ENCODE measurements at regions not wholly inside any gene's neighbourhood (a gene's known extent, or its start where the extent isn't known, plus 50 kb on each side); places are given as distances from the start of the nearest gene placed in this dataset.
A peak's percentile ranks its signal among the peaks of the same experiment; 100 is the strongest.
"Not testable (repeated sequence)": the region's sequence is repeated elsewhere in the genome, so short reads cannot be mapped to it uniquely, and the experiment has no call there.

DNA sequence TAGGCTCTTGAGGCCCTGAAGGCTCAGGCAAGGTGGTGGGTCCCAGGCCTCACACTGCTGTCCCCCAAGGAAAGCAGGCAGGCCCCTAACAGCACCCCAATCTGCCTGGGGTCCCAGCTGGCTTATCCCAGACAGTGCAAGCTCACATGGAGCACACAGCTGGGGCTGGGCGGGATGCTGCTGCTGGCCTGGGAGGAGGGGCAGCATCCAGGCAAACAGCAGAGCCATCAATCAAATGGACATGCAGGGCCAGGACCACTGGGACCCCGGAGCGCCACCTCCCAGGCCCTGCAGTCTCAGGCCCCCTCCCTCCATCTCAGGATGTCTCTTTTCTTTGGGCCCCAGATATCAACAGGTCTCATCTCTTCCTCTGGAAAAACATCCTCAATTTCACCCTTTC is 140.3 kb downstream of the BRD1 start:
- TF ChIP-seq, protein P1, sequence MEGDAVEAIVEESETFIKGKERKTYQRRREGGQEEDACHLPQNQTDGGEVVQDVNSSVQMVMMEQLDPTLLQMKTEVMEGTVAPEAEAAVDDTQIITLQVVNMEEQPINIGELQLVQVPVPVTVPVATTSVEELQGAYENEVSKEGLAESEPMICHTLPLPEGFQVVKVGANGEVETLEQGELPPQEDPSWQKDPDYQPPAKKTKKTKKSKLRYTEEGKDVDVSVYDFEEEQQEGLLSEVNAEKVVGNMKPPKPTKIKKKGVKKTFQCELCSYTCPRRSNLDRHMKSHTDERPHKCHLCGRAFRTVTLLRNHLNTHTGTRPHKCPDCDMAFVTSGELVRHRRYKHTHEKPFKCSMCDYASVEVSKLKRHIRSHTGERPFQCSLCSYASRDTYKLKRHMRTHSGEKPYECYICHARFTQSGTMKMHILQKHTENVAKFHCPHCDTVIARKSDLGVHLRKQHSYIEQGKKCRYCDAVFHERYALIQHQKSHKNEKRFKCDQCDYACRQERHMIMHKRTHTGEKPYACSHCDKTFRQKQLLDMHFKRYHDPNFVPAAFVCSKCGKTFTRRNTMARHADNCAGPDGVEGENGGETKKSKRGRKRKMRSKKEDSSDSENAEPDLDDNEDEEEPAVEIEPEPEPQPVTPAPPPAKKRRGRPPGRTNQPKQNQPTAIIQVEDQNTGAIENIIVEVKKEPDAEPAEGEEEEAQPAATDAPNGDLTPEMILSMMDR (IDR thresholded peaks at IDR 0.05), result no peak
- H3K4me1 ChIP-seq, result no peaks in the 10 kb centered on the region
- no peak overlapping the region for H3K4me3 ChIP-seq
- H3K9me3 ChIP-seq, result peaks cover 0 to 5% of the 10 kb centered on the region in 2 donors
- peaks cover 0 to 4% of the 10 kb centered on the region in 2 donors for H3K27me3 ChIP-seq
- no peak overlapping the region for H3K27ac ChIP-seq
- no peak for DNase-seq (ENCODE audit: low spot score)
- no peaks in the 10 kb centered on the region for H3K36me3 ChIP-seq

DNA sequence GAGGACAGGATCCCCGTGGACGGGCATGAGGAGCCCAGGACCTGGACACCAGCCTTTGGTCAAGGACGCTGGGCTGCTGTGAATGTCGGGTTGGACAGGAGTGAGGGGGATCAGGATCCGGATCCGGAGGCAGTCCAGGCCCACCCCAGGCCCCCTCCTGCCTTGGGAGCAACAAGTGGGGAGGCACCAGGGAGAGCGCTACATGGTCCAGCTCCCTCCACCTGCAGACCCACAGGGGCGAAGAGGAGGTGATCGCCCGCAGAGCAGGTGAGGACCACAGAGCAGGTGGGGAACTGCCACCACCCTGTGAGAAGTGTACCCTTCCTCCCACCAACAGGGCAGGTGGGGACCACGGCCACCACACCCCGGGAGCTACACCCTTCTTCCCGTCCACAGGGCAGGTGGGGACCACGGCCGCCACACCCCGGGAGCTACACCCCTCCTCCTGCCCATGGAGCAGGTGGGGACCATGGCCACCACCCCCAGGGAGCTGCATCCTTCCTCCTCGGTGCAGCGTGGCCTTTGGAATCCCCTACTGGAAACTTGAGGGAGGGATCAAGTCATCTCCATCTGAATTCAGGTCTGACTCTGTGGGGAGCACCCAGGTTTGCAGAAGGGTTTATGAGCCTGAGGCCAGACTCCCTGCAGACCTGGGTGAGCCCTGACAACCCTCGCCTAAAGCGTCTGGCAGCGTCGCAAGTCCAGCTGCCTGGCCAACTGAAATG is 141.0 kb downstream of the BRD1 start:
- no peaks in the 10 kb centered on the region for H3K4me1 ChIP-seq
- DNase-seq (ENCODE audit: low spot score), result peak; percentile 28
- H3K36me3 ChIP-seq, result no peaks in the 10 kb centered on the region
- H3K27me3 ChIP-seq, result peaks cover 0 to 4% of the 10 kb centered on the region in 2 donors
- no peak overlapping the region for H3K27ac ChIP-seq
- H3K9me3 ChIP-seq, result no peaks in the 10 kb centered on the region
- TF ChIP-seq, protein P1 (IDR thresholded peaks at IDR 0.05), result no peak
- no peak overlapping the region for H3K4me3 ChIP-seq

DNA sequence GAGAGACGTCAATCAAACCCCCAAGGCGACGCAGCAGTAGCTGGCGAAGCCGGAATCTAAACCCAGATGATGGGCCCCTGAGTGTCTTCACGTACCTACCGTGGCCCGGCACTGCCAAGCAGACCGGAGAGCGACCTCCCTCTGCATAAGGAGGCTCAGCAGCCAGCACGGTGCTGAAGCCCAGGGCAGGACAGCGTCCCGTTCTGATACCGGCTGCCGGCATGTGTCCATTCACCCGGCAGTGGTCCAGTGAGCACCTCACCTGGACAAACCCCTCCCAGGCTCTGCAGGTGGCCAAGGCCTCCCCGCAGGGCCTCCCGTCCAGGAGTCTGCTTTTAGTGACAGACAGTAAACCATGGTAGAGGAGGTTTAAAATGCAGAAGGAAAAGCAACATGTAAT is 142.0 kb downstream of the BRD1 start:
- peak; percentile 28 for DNase-seq (ENCODE audit: low spot score)
- Histone ChIP-seq H3K4me1 (no peaks in the 10 kb centered on the region), H3K27ac (no peak overlapping the region), H3K36me3 (no peaks in the 10 kb centered on the region), H3K27me3 (peaks cover 0 to 4% of the 10 kb centered on the region in 2 donors), H3K4me3 (no peak overlapping the region), H3K9me3 (no peaks in the 10 kb centered on the region)
- TF ChIP-seq, protein P1 (IDR thresholded peaks at IDR 0.05), result no peak

DNA sequence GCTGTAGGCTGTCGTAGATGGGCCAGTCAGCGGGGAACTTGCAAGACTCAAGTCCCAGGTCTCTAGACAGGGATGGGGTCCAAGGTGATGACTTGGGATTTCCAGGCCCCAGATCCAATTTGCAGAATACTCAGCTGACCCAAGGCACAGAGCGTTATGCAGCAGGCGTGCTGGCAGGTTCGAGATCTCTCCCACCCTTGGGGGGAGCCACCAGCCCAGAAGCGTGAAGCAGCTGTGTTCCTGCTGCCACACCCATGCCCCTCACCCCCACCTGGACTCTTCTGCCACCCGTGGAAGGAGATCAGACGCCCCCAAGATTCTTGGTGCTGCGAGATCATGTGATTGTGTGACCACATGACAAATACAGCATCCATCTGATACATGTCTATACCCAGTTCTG is 142.6 kb downstream of the BRD1 start:
- Histone ChIP-seq H3K9me3 (no peaks in the 10 kb centered on the region), H3K27ac (no peak overlapping the region), H3K36me3 (no peaks in the 10 kb centered on the region), H3K4me3 (no peak overlapping the region), H3K27me3 (peaks cover 0 to 4% of the 10 kb centered on the region in 2 donors), H3K4me1 (no peaks in the 10 kb centered on the region)
- DNase-seq (ENCODE audit: low spot score), result peak; percentile 21
- TF ChIP-seq, protein P1 (IDR thresholded peaks at IDR 0.05), result no peak

DNA sequence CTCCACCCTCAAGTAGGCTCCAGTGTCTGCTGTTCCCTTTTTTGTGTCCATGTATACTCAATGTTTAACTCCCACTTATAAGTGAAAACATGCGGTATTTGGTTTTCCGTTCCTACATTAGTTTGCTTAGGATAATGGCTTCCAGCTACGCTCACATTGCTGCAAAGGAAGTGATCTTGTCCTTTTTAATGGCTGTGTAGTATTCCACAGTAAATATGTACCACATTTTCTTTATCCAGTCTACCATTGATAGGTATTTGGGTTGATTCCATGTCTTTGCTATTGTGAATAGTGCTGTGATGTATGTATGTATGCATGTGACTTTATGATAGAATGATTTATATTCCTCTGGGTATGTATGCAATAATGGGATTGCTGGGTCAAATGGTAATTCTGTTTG is 144.6 kb downstream of the BRD1 start:
- Histone ChIP-seq H3K4me3 (no peak overlapping the region), H3K4me1 (no peaks in the 10 kb centered on the region), H3K9me3 (no peaks in the 10 kb centered on the region), H3K27ac (no peak overlapping the region), H3K36me3 (no peaks in the 10 kb centered on the region), H3K27me3 (no peaks in the 10 kb centered on the region)
- DNase-seq (ENCODE audit: low spot score), result no peak
- TF ChIP-seq, protein P1 (IDR thresholded peaks at IDR 0.05), result no peak

DNA sequence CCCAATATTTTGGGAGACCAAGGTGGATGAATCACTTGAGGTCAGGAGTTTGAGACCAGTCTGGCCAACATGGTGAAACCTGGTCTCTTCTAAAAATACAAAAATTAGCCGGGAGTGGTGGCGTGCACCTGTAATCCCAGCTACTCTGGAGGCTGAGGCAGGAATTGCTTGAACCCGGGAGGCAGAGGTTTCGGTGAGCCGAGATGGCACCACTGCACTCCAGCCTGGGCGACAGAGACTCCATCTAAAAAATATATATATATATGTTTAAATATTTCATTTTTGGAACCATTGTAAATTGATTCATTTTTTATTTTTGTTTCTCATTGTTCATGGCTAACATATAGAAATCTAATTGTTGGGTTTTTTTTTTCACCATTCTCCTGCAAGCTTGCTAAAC is 146.9 kb downstream of the BRD1 start:
- not testable (repeated sequence) for DNase-seq (ENCODE audit: low spot score); H3K9me3 ChIP-seq; H3K27me3 ChIP-seq; H3K36me3 ChIP-seq; H3K27ac ChIP-seq; H3K4me1 ChIP-seq; H3K4me3 ChIP-seq

Data from right atrium auricular region (tissue), 2 donors.